Midbrain (tissue), 1 donor: ENCODE measurements at regions not wholly inside any gene's neighbourhood (a gene's known extent, or its start where the extent isn't known, plus 50 kb on each side); places are given as distances from the start of the nearest gene placed in this dataset.
"Not testable (repeated sequence)": the region's sequence is repeated elsewhere in the genome, so short reads cannot be mapped to it uniquely, and the experiment has no call there.

ENCODE experiments used
- DNase-seq: peaks from one replicate; lab custom pipeline; 2025; lab: John Stamatoyannopoulos, UW

DNA sequence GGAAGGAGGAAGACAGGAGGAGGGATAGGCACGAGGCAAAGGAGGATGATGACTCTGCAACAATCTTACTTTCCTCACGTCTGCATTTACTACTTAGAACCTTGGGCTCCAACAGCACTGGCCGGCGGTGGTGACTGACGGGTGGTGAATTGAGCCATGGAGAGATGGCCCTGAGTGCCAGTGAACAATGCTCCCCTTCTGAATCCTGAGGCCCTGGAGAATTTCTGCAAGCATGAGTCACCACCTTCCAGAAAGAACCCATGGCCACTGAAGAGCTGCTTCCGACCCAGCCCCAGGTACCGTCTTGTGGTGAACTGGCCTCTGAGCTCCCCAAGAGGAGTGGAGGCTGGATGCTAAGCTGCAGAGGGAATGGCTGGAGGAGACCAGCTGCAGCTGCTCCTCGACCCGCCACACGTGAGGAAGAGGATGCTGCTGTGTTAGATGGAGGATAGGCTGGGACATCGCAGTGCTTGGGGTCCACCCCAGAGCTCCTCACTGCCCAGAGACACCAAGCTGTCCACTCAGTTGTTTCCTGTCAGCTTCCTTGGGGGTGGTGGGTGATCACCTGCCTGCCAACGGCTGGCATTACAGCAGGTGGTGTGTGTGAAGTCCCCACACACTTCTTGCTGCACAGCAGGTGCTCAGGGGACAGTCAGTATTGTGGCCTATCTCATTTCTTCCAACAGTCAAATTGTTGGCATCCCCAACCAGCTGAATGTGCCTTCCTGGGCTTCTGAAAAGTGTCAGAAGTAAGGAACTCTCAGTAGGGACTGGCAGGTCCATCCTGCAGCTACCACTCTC, 186.5 kb upstream of the ID2 start:
- DNase-seq: no peak

DNA sequence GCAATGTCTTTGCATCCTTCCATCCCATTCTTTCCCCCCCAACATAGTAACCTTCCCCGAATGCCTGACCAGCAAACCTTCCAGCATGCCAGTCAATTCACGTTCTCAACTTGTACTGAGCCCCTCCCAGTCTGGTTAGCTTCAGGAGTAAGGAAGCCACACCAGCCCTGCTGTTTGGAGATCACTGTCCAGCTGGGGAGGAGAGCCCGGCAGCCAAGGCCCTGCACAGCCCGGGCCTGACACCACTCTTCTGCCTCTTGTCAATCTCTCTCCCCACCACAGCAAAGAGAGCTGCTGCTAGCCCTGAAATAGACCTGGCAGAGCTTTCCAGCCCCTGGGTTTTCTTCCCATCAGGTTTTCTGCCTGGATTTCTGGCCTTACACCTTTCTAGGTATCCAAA, 185.8 kb upstream of the ID2 start:
- DNase-seq: no peak

DNA sequence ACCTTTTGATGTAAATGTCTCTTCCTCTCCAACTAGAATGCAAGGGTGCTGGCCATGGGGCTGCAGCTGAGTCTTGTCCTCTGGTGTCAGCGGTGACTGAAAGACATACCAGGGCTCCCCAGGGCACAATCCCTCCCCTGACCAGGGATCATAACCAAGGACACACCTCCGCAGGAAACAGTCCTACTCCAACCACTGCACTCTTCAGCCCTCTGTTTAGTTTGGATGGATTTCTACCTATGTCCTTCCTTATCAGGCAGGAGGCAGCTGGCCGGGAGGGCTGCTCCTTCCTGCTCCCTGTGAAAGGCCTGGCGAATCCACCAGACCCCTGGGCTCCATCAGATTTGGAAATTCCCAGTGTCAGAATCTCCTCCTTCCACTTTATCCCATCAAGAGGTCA, 185.2 kb upstream of the ID2 start:
- DNase-seq: no peak

DNA sequence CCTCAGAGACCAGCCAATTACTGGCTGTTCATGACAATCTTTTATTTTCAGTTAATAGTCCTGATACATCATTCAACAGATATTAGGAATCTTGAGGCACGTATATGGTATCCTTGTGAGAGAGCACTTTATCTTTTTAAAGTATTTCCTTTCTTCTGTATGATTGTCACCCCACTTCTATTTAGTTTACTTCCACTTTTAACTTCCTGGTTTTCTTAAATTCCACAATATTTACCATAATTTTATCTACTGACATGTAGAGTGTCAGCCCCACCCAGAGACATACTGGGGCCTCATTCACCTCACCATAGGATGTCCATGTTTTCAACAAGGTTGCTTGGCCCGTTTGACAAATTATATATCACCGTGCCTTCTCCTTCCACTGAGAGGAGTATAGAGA, 182.9 kb upstream of the ID2 start:
- no peak for DNase-seq

DNA sequence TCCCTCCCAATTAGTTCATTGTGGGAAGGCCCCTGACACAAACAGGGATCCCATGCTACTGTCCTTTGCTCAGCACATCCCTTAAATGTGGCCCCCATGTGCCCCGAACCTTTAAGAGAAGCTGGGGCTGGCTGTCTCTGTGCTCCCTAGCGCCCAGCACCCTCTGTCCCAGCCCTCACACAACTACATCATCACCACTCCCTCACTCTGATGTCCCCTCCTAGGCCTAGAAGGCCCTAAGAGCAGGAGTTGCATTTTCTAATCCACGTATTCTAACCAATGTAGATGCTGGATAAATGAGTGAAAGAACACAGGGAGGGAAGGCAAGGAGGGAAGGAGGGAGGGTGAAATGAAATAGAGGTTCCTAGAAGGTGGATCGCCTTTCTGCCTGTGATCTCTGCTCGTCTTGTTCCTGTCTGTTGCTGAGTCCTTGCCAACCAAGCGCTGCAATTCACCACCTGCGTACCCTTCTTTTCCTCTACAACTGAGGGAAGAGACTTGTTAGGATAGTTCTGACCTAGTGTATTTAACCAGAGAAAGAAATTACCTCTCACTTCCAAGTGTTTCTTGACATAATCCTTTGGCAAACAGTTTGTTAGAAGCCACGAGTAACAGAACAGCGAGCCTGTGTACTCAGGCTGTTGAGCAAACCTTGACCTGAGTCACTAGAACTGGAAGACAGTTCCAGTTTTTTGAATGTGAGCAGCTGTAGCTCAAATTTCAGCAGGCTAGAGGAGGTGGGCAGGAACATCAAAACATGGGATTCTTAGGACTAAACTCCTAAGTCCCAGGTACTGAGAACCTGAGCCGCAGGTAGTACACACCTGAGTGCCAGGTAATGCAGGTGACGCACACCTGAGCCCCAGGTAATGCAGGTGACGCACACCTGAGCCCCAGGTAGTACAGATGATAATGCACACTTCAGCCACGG, 181.5 kb upstream of the ID2 start:
- no peak for DNase-seq

DNA sequence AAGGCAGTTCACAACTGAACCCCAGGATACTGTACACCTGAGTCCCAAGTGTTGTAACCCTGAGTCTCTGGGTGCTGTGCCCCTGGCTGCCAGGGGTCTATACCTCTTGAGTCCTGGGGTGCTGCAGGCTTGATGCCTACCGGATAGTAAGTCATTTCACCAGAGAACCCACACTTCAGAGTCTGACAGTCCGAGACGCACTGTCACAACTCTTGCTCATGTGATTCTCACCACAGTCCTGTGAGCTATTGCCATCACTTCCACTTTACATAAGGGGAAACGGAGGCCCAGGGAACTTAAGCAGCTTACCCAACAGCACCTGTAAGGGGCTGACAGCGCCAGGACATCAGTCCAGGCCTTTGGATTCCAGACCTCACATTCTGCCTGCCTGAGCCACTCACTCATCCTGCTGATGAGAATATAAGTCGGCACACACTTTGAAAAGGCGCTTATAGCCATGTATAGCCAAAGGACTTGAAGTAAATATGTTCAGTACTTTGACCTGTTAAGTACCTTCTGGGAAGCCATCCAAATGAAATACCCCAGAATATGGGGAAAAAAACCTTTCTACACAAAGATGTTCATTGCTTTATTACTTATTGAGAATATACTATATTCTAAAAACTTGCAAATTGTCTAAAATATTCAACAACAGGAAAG, 180.7 kb upstream of the ID2 start:
- no peak for DNase-seq

DNA sequence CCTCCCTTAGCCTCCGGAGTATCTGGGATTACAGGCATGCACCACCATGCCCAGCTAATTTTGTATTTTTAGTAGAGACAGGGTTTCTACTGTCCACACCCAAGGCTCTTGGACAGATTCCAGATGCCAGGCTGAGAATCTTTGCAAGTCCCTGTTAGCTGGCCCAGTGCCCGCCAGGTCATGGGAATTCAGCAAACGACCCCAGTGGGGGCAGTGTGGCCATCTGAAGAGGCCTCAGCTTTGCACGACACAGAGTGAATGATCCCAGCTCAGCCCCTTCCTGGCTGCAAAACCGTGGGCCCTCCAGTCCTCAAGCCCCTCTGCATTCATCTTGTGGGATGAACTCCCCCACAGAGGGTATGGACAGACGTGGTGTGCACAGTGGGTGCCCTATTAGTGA, 179.5 kb upstream of the ID2 start:
- DNase-seq: no peak

DNA sequence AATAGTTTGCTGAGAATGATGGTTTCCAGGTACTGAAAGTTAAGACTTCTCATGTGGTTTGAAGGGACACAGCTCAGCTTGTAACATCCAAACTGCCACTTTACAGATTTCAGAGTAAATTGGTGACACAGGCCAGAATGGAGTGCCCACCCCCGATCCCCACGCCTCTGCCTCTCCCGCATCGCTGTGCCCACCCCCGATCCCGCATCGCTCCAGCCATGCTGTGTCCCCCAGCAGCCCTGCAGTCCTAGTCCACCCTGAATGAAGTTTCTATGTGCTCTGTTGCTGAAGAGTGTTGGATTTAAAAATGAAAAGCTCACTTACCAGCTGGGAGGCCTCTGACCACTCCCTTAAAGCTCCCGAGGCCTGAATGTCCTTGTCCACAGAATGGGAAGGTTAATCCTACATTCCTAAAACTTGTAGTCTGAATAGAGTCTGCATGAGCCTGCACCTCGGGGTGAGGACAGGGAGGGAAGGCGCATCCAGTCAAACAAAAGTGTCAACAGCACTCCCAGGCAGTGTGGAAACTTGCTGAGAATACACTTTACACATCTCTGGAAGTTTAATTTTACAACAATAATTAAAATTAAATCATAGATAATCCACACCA, 176.4 kb upstream of the ID2 start:
- DNase-seq: no peak

DNA sequence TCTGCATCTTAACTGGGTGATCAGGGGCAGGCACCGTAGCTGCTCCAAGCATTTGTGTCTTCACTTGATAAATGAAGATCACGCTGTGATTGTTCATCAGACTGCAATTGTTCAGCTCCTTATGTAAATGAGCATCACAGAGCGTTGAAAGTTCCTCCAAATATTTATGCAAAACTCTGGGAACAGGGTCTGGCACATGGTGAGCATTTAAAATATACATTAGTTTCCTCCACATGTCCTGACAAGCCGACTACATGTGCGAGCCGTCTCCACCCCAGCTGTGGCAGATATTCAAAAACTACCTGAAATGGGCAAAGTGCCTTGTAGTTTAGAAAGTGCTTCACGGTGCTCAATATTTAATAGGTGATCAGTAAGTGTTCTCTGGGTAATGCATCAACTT, 175.1 kb upstream of the ID2 start:
- DNase-seq: no peak

DNA sequence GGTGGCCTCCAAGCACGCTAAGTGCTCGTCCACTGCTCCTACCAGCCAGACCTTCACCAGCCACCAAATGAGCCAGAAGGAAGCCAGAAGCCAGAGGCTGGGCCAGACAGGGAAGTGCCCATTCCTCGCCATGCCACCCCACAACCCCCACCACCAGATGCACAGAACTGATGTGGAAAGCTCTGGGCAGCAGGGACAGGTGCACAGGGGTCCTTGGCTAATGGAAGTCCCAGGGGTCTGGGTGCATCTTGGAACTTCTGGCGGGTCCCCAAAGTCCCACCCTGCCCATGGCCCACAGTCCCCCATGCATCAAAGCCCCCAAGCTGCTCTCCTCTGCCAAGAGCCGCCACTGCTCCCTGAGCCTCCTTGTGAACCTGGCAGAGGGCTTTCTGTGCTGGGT, 173.1 kb upstream of the ID2 start:
- no peak for DNase-seq

DNA sequence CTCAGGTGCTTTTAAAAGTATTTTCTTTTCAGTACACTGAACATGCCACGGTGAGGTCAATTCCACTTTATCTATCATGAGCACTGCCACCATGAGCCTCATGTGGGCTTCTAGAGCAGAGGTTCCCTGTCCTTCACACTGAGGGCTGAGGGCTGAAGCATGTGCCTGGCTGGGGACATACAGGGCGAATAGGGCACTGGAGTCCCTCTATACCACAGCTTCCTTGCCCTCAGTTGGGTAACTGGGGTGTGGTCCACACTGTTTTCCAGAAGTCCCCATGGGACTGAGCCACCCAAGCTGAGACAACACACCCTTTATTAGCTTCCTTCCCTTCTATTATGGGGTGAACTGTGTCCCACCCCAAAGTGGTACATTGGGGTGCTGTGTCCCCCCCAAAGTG, 172.2 kb upstream of the ID2 start:
- DNase-seq: no peak

DNA sequence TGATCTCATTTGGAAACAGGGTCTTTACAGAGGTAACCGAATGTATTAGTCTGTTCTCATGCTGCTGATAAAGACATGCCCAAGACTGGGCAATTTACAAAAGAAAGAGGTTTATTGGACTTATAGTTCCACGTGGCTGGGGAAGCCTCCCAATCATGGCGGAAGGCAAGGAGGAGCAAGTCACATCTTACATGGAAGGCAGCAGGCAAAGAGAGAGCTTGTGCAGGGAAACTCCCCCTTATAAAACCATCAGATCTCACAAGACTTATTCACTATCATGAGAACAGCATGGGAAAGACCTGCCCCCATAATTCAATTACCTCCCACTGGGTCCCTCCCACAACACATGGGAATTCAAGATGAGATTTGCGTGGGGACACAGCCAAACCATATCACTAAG, 171.8 kb upstream of the ID2 start:
- not testable (repeated sequence) for DNase-seq

DNA sequence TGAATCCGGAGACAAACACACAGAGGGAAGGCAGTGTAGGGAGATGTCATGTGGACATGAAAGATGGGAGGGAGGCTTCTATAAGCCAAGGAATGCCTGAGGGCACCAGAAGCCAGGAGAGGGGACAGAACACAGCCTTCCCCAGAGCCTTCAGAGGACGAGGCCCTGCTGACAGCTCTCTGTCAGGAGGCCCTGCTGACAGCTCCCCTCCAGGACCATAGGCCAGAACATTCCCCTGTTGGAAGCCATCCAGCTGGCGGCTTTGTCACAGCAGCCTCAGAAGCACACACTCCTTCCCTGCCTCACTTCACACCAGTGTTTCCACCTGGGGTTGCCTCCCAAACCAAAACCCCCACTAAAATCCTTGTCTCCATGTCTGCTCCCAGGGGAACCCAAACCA, 171.3 kb upstream of the ID2 start:
- no peak for DNase-seq

DNA sequence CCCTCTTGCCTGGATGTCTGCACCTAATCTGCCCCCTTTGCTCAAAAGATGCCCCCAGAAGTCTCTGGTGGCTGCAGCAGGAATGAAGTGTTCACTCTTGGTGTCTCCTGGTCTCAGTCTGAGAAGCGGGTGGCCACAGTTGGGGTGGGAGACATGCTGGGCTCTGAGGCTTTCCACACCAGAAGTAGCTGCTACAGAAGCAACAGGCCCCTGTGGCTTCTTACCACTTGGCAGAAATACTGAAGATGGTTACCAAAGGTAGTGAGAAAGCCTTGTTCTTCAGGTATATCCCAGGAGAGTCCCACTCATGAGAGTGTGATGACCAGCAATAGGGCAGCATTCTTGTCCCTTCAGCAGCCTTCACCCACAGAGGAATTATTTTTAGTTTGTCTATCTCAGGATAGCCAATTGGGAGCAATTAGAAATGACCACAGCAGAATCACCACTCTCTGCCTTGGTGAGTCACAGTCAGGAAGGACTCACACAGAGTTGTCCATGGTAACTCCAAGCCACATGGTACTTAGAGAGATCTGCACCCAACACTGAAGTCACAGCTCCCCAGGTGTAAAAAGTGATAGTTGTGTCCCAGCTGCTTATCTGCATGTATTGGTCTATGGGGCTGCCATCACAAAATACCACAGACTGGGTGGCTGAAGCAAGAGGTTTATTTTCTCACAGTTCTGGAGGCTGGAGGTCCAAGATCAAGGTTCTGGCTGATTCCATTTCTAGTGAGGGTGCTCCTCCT, 169.8 kb upstream of the ID2 start:
- no peak for DNase-seq

DNA sequence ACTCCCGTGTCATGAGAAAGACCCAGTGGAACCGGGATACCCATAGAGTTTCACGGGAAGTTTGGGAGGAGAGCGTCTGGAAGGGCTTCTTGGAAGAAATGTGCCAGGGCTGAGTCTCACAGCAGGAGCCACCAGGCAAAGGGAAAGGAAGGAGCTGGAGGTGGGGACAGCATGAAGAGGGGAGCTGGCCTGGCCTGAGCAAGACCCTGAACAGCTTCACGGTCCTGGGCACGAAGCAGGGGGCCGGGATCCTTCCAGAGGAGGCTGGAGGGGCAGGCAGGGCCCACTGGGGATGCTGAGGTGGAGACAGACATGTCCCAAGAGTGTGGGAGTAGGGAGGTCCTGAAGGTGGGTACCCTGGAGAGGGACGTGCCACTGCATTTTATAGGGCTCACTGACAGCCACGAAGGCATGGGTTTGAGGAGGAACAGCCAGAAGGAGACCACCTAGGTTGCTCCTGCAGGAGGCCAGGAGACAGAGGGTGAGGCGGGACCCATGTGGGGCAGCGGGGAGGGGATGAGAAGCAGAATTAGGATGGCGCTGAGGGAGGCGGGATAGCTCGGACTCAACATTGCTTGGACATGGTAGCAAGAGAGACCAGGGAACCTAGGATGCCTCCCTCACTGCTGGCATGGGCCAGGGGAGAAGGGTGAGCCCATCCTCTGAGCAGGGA, 168.1 kb upstream of the ID2 start:
- no peak for DNase-seq

DNA sequence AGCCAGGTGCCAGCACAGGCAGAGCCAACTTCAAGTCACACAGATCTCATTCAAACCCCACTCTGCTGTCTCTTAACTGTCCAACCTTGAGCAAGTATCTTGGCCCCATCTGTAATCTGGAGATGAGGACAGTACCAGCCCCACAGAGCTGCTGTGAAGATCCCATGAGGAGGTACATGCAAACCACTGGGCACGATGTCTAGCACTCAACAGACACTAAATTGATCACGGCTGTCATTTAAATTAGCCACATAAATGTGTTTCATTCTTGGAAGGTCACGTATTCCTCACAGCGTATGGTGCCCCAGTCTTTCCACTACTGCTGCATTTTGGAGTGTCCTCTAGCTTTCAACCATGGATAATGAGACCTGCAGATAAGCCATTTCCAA, 167.6 kb upstream of the ID2 start:
- DNase-seq: no peak

DNA sequence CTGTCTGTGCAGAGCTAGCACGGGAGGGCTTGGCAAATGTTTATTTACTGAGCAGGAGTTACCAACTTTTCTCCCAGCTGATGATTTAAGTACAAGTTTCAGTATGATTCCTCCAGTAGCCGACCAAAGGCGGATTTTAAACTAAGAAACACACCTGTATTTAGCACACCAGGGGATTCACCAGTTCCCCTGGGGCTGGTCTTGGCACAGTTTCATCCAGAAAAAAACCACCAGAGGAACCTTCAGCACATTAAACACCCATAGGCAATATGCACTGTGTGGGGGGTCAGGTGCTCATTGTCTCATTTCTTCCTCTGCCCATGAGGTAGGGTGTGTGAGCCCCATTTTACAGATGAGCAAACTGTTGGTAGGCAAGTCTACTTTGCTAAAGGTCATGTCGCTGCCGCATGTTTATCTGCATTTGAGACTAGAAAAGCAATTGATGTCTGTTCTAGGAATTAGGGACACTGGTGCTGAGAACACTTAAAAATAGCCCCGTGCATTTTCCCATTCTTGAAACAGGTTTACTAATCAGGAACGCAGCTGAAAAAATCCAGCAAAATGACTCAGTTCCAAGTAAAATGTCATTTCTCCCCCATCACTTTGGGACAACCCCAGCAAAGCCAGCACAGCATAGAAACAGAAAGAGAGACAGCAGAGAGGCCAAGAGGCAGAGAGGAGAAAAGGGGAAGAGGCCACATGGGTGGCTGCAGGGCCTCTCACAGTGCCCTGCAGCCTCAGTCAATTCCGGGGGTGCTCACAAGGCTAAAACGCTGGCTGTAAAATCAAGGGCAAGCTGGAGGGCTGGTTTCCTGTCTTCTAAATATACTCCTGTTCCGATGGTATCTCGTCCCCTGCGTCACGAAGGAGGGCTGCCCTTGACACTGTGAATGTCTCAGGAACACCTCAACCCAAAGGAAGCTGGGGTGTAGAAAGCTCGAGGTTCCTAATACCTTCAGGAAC, 166.8 kb upstream of the ID2 start:
- no peak for DNase-seq

DNA sequence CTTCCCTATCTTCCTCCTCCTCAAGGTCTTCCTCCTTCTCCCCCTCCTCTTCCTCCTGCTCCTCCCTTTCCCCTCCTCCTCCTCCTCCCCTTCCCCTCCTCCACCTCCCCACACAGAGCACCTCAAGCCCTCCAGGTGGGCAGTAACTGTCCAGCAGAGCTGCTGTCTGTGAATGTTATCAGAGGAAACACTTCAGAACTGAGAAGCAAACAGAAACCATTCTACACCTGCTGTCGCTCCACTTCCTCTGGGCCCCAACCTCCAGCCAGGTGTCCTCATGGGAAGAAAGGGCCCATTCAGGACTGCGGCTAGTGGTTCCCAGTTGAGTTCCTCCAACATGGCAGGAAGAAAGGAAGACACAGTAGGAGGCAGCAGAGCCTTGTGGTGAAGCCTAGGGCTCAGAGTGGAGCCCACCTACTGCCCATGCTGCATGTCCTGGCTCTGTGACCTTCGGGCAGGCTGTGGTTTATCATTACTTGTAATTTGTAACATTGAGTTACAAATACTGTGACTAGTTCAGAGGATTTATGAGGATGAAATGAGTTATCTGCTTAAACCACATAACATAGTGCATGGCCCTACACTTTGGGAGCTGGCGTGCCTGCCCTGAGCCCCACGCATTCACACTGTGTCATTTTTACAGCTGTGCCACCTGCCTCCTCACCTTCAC, 165.9 kb upstream of the ID2 start:
- DNase-seq: no peak

DNA sequence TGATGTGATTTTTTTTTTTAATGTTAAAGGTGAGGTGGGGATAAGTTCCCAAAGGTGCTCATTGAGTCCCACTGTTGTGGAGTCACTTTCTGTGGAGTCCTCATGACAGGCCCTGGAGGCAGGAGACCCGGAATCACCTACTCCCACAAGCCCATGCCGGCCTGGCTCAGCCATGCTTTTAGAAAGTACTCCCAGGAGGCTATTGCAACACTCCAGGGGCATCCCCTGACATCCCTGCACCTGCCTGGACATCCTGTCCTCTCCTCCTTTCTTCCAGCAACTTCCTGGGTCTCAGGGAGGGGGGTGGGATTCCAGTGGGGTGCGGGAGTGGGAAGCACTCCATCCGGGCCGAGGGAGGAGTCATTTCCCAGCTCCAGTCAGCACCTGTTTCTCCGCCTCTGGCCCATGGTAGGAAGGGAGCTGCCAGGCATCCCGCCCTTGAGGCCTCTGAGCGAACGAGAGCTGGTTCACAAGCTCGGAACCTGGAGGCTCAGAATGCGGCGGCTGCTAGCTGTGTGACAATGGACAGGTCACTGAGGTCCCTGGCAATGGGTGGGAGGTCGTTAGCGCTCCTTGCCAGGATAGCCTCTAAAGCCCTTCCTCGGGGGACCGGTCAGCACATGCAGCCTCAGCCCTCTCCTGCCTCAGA, 163.9 kb upstream of the ID2 start:
- DNase-seq: no peak
